Hematopoietic multipotent progenitor cell (in vitro differentiated cells): ENCODE measurements at regions not wholly inside any gene's neighbourhood (a gene's known extent, or its start where the extent isn't known, plus 50 kb on each side); places are given as distances from the start of the nearest gene placed in this dataset.
"Not testable (repeated sequence)": the region's sequence is repeated elsewhere in the genome, so short reads cannot be mapped to it uniquely, and the experiment has no call there.

Experiments
- DNase-seq, 3 donors: peaks; one replicate each; pipeline ENCODE4 v3.0.0-alpha.2; 2011 to 2015; ENCODE audit warnings: low read depth in 2 of 3, low spot score in 2 of 3

DNA sequence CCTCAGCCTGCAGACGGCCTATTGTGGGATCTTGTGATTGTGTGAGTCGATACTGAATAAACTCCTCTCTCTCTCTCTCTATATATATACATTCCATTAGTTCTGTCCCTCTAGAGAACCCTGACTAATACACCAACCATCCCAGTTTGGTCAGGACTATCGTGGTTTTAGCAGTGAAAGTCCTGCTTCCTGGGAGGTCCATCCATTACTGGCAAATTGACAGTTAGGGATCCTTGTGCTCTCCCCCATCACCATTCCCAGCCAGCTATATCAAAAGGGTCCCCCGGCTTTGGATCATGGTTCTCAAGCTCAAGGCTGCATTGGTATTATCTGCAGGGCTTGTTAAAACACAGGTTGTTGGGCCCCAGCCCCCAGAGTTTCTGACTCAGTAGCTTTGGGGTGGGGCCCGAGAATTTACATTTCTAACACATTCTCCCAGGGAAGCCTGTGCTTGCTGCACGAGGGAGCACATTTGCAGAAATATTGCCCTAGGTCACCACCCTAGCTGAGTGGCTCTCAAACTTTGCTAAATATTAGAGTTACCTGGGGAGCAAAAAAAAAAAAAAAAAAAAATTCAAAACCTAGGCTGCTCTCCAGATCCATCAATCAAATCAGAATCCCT, 899.1 kb upstream of the AUTS2 start:
- no peak for DNase-seq

DNA sequence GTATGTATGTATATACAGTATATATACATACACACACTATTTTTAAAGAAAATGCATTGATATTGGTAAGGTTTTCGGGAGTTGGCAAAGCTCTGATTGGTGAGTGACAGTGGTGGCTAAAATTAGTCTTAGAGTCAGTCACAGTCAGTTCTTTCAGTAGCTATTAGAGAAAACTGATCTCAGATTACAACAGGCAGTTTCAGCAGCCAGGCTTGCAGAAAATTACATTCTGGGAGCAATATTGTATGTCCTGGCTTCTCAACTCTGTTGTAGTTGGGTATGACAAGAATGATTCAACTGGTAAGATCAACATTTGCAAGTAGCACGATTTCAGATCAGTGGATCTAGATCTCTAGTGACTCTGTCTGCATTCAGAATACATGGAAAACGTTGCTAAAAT, 897.9 kb upstream of the AUTS2 start:
- no peak for DNase-seq

DNA sequence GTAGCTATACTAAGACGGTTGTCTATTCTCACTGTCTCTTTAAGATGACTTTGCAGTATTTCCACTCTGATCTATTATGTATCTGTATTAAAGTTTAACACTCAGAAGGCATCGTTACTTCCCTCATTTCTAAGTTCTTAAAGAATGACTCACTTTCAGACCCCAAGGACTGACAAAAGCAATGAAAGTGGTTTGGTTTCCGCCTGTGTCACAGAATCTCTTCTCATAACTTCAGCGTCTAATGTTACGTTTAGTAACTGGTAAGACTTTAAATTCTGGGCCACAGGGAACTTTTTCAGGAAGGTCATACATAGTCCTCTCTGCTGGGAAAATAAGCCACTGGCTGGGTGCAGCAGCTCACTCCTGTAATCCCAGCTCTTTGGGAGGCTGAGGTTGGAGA, 892.0 kb upstream of the AUTS2 start:
- DNase-seq, result no peak

DNA sequence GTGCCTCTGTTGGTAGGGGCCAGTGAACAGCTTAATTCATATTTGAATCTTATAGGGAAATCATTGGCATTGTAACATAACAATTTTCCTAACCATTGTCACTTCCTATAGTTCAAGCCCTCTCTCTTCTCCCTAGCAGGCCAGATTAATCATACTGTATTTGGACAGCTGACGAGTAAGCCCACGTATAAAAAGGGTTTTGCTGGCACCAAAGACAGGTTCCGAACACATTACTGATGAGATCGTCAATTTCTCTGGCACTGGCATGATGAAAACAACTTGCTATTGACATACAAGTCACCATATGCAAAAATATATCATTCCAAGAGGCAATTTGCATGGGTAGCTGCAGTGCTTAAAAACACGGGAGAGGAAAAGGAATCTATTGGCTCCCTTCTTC, 891.1 kb upstream of the AUTS2 start:
- no peak for DNase-seq

DNA sequence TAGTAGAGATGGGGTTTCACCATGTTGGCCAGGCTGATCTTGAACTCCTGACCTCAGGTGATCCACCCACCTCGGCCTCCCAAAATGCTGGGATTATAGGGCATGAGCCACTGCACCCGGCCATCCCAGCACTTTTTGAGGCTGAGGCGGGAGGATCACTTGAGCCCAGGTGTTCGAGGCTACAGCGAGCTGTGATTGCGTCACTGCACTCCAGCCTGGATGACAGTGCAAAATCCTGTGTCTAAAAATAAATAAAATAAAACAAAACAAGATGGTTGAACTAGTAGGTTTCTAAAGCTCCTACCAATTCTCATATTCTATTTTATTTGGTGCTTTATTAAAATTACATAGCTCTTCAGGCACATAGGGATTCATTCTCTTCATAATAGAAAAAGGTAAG, 890.3 kb upstream of the AUTS2 start:
- no peak for DNase-seq

DNA sequence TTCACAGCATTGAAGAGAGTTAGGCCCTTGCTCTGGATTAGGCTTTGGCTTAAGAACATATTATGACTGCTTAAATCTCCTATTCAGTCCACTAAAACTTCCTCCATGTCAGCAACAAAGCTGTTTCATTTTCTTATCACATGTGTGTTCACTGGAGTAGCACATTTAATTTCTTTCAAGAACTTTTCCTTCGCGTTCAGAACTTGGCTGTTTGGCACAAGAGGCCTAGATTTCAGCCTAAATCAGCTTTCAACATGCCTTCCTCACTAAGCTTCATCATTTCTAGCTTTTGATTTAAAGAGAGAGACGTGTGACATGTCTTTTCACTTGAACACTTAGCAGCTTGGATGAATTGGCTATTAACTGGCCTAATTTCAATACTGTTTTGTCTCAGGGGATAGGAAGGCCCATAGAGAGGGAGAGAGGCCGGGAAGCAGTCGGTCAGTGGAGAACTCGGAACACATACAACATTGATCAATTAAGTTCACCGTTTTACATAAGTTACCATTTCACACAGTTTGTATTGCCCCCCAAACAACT, 885.2 kb upstream of the AUTS2 start:
- no peak for DNase-seq

DNA sequence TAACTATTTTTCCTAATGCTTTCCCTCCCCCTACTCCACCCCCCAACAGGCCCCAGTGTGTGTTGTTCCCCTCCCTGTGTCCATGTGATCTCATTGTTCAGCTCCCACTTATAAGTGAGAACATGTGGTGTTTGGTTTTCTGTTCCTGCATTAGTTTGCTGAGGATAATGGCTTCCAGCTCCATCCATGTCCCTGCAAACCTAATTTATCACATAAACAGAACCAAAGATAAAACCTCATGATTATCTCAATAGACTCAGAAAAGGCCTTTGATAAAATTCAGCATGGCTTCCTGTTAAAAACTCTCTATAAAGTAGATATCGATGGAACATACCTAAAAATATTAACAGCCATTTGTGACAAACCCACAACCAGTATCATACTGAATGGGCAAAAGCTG, 884.1 kb upstream of the AUTS2 start:
- DNase-seq, result not testable (repeated sequence)

DNA sequence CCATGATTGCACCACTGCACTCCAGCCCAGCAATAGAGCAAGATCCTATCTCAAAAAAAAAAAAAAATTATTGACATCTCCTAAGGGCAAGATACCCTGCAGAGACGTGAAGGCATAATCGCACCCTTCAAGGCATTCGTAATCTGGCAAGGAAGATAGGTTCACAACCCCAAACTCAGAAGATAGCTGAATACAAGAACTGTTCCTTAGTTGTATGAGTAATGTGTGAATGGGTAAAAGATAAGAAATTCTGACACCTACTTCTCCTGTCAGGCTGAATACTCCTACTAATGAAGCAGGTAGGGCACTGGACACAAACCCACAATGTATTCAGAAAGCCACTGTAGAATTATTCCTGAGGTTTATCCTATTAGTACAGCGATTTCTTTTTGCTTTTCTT, 882.4 kb upstream of the AUTS2 start:
- no peak for DNase-seq

DNA sequence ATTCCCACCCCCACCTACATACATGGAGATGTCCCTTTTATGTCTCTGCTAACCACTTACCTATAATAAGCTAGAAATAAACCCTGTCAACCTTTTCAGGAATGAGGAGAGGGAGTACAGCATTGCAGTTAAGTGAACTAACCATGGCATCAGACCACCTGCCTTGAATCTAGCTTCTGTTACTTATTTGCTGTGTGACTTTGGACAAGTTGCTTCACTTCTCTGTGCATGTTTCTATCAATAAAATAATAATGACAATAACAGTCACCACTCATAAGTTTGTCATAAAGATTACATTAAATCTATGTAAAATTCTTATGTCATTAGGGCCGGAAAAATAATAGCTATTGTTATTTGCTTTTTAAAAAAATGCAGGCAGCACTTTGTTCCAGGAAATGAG, 881.1 kb upstream of the AUTS2 start:
- no peak for DNase-seq

DNA sequence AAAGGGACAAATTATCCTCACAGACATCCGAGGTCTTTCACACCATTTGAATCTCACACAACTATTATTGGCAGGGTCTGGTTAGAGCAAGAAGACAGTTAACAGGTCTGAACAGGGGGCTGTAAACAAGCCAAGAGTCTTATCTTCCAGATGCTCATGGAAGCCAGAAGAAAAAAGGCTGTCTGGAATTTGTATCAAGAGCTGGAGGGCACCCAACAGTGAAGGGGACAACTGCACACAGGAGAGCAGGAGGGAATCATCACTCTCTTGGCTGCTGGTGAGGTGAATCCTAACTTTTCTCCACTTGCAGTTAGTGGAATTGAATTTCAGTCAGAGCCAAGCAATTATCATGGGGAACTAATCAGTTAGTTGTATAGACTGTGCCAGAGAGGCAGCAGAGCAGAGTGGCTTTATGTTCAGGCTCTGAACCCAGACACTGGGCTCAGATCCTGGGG, 880.2 kb upstream of the AUTS2 start:
- no peak for DNase-seq

DNA sequence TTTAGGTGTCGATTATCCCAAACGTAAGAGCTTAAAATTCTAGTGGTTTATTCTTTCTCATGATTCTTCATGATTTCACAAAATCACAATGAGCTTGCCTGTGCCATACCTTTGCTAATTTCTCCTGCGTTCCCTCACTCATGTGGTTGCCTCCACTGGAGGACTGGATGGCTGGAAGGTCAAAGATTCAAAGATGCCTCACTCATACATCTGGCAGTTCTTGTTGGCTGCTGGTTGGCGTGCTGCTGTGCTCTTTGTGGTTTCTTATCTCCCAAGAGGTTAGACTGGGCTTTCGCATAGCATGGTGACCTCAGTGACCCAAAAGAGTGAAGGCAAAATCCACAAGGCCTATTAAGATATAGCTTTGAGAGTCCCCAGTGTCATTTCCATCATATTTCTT, 877.6 kb upstream of the AUTS2 start:
- DNase-seq, result no peak

DNA sequence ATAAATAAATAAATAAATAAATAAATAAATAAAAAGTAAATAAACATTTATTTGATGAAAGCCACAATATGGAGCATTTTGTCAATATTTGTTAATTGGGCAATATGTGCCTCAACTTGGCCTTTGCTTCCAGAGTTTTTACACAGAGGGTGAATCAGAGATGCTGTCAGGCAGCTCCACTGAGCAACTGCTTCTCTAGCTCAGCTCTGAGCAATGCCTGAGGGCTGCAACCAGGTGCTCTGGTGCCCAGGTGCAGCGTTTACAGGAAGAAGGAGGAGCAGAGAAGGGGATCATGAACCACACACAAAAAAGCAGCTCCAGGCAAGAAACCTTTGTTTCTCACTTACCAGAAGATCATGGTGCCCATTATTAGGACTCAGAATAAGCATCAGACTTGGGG, 876.2 kb upstream of the AUTS2 start:
- no peak for DNase-seq

DNA sequence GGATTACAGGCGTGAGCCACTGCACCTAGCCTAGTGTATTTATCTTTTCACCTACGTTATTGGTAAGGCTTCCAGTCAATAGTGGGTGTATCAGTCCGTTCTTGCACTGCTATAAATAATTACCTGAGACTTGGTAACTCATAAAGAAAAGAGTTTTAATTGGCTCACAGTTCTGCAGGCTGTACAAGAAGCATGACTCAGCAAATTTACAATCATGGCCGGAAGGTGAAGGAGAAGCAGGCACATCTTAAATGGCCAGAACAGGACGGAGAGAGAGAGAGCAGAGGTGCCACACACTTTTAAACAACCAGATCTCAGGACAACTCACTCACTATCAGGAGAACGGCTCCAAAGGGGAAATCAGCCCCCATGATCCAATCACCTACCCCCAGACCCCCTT, 873.3 kb upstream of the AUTS2 start:
- no peak for DNase-seq

DNA sequence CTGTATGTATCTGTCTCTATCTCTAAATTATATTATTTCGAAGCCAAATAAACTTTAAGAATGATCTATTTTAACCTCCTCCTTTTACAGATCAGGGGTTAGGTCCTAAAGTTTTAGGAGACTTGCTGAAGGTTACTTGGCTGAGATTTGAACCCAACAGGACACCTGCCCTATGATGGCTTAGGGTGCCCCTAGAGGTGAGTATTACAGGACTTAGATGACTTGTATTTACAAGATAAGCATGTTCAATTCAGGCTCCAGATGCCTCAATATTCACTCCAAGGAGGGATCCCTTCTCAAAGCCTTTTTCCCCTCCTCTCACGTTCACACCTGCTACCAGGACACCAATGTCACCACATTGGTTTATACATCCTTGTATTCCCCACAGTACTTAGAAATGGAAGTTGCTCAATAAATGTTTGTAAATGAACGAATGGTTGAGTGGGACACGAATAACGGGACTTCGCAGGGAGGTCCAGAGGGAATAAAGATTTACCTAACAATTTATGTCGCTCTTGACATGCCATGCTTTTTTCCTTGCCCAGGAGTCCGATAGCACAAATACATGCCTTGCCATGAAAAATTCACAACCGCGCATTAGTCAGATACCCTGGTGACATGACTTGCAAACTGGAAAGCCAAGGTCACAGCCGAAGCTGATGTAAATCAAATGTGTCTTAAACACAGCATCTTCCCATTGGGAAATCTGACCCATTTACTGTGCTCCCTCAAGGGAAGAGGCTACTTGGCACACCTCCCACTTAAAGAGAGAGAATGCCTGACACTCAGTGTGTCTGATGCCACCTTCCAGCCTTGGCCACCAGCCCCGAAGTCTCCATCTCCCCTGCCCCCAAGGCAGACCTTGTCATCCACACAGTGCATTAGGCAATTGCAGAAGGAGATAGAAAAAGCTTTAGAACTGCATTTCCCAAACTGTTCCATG, 872.2 kb upstream of the AUTS2 start:
- no peak for DNase-seq

DNA sequence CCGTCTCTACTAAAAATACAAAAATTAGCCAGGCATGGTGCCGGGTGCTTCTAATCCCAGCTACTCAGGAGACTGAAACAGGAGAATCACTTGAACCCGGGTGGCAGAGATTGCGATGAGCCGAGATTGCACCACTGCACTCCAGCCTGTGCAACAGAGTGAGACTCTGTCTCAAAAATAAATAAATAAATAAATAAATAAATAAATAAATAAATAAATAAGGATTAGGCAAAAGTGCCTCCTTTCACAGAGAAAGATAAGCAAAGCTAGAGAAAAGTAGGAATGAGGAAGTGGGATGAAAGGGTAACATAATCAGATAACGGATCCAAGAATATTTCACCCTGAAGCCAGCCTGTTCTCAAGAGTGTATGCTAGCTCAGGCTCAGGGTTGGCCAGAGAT, 869.6 kb upstream of the AUTS2 start:
- DNase-seq, result not testable (repeated sequence)

DNA sequence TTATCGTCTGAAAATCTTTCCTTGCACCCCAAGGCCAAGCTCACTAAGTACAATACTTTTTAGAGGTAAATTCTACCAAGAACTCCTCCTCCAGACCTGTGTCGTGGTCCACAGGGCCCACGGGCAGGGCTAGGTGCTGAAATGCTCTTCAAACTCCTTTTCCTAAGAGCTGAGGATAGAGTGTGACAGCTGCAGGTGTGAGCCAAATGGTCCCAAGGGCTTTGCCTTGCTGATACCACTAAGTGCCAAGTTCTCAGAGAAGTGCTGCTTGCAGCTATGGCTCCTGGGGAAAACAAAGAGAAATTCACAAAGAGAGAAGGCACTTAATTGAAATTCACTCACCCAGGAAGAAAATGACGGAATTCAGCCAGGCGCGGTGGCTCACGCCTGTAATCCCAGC, 868.9 kb upstream of the AUTS2 start:
- DNase-seq, result no peak

DNA sequence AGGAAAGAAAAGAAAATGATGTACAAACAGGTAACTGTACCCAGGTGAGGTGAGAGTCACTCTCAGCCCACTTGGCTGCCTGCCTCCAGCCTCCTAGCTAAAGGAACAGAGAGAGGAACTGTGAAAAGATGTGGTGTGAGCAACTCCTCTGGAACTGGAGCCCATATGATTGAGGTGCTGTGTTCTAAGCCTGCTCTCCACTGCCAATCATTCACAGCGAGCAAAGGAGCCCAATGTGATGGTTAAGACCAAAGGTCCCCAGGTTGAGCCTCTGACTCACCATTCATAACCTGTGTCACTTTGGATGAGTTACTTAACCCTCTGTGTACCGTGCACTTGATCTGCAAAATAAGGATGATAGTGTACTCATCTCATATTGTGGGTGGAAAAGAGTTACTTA, 868.1 kb upstream of the AUTS2 start:
- DNase-seq, result no peak

DNA sequence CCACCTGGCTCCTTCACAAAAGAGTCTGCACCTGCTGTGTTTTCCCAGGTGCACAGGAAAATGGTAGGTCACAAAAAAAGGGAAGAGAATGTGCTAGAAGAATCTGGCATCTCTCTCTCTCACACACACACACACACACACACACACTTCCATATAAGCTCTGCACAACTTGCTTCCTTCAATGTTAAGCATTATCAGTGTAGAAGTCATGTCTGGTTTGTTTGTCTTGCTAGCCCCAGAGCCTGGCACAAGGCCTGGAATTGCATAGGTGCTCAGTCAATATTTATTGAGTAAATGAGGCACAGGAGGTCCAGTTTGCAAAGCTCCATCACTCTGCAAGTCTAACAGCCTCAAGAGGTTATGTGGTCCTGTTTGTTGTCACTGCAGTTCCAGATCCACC, 867.3 kb upstream of the AUTS2 start:
- no peak for DNase-seq

DNA sequence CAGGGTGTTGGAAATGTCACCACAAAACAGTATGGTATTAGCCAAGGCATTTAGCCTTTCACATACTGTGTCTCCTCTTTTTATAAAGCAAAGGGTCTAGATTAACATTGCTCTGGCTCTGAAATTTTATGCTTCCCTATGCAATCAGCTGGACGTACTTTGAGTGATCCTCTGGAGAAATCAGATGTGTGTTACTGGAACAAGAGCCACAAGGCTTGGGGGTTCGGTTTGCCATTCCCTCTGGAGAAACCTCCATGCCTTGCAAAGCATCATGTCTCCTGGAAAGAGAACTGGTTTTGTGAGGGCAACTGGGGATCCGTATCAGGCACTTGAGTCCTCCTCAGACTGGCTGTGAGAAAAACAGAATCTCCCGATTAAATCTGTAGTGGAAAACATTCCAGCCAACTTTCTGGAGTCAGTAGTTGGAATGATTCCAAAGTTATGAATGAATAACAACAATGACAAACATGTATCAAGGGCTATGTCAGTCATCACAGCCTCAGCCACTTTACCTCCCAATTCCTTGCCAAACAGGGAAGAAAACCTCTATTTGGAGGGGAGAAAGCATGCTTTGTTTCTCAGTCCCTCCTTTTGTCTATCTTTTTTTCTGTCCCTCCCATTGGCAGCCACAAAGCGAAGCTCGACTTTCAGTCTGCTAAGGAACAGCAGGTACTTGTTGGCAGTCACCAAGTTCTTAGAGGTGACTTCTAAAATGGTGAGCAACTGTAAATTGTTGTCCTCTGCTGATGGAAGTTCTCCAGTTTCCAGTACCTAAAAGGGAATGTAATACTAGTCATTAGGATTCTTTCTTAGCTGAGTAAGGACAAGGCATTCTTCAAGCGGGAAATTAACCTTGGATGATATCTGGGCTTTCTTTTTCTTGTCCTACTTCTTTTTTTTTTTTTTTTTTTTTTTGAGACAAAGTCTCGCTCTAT, 864.8 kb upstream of the AUTS2 start:
- DNase-seq, result no peak

DNA sequence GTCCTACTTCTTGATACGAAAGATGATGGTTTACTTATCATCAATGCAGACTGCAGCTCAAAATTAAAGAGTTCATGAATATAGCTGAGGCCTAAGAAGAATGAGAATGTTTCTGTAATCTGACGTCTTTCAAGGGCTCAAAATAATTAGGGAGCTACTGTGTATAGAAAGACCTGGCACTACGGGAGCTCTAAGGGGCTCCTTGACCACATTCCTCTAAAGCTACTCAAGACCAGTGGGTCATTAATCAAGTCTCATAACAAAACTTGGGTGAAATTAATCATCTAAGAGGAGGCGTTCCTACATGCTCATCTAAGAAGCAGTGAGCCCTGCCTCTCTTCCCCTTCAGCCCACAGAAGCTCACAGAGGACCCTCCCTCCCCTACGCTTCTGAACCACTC, 863.8 kb upstream of the AUTS2 start:
- DNase-seq, result no peak

DNA sequence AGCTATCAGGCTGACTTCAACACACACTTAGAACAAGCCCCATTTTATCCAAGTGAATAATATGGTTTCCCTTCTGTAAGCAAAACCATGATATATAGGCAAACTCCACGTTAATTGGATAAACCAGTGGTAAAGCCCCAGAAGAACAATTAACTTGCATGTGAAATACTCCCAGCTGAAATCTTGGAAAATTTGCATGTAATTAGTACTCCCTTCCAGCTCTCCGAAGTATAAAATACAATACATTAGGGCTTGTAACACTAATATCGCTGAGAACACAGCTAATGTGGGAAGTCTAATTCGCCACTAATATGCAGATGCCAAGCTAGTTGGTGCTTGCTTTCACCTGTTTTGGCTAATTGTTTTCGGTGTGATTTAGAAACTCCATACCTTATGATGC, 859.0 kb upstream of the AUTS2 start:
- no peak for DNase-seq
